GM08714 (cell line): ENCODE measurements at regions not wholly inside any gene's neighbourhood (a gene's known extent, or its start where the extent isn't known, plus 50 kb on each side); places are given as distances from the start of the nearest gene placed in this dataset.
"Not testable (repeated sequence)": the region's sequence is repeated elsewhere in the genome, so short reads cannot be mapped to it uniquely, and the experiment has no call there.

Experiments used
- H3K4me3 ChIP-seq: fragments of 200-500 bp; sonication (Bioruptor generic); 2 replicates; pipeline ENCODE4 v1.5.1; 2014; ENCODE audit warnings: mild to moderate bottlenecking, low read length, inconsistent platforms
- ZNF274 ChIP-seq: IDR thresholded peaks from 2 replicates; pipeline ENCODE4 v1.6.1; 2012; ENCODE audit warnings: mild to moderate bottlenecking, low read depth, low read length

GRCh38 chr12:128091951-128092382 lies 175.0 kb upstream of the TMEM132C start:
- no peak for TF ChIP-seq ZNF274

DNA sequence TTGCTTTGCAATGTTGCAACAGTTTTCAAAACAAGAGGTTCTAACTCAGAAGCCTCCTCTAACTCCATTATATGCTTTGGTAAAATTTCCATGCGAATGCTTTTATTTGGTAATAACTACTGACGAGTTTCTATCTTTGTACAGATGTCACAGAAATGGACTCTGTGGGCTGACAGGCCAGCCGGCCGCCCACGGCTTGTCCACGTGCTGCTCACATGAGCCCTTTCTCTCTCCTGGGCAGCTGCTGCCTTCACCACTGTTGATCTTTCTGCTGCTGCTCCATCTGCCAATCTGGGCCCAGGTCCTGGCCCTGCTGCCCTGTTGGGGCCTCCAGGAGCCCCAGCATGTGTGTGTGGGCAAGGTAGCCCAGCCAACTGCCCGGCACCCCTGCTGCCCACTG lies 168.2 kb upstream of the TMEM132C start:
- TF ChIP-seq ZNF274 = no peak
- no peak overlapping the region for H3K4me3 ChIP-seq

More at GRCh38 chr12:128091951-128092382, 175.0 kb upstream of the TMEM132C start:
- no peak overlapping the region for H3K4me3 ChIP-seq

DNA sequence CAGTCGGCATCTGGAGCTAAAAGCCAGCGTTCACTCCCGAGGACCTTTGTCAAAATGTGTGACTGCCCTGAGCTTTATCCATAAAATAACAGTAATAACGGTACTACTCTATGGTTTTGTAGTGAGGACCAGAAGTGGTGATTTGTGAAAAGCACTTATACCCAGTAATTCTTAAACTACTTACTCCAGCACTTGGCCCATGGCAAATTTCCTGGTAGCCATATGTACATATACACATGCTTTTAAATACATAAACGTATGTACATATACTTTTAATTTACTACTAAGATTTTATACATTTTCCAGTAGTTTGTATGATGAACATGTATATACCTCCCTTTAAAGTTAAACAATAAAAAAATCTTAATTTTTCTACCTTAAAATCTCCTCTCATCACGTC lies 163.8 kb upstream of the TMEM132C start:
- no peak for TF ChIP-seq ZNF274
- no peak overlapping the region for H3K4me3 ChIP-seq

DNA sequence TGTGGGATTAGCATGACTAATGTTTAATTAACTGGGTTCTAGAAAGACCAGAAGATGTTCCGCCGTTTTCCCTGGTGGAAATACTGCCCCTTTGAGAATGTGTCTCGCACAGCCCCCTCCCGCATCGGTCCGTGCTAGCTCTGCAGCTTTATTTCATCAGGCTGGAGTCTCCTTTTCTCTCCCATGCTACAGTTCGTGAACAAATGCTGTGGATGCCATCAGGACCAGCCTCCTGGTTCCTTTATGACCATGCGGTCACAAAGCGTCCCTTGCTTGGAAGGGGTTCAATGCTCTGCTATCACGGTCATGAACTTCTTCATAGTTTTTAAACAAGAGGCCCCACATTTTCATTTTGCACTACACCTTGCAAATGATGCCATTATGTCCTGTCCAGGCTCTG lies 157.7 kb upstream of the TMEM132C start:
- no peak for TF ChIP-seq ZNF274
- no peak overlapping the region for H3K4me3 ChIP-seq

GRCh38 chr12:128109636-128110035 lies 157.3 kb upstream of the TMEM132C start:
- TF ChIP-seq ZNF274 = no peak
- no peak overlapping the region for H3K4me3 ChIP-seq

DNA sequence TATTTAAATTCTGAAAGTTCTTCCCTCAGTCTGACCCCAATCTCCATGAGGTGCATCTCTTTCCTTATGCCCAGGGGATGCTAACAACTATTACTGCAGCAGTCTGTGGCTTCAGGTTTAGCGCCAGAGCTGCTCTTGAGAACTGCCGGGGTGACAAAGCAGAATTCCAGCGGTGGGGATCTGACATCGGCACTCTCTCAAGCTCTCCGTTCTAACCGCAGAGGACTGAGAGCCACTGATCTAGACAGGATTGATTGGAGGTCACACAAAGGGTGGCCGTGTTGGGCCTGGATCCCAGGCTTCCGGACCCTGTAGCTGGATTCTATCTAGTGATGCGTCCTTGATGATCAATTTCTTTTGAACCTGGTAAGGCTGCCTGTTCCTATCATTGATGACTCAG lies 155.6 kb upstream of the TMEM132C start:
- no peak overlapping the region for H3K4me3 ChIP-seq
- TF ChIP-seq ZNF274 = no peak

DNA sequence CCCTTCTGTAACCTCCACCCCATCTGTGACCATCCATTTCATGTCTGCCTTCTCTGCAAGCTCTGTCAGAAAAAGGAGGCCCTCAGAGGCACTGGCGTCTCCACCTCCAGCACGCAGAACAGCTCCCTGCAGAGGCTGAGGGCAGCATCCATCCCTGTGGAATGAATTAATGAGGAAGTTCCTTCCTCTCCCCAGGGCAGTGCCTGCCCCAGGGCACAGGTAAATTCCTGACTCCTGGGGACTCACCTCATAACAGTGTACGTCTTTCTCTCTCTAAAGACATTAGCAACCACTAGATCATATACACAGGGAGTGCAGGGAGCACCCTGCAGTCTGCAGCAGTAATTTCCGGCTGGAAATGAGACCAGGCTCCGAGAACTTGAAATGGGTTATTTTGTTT lies 155.0 kb upstream of the TMEM132C start:
- no peak for TF ChIP-seq ZNF274
- H3K4me3 ChIP-seq = no peak overlapping the region

- H3K4me3 ChIP-seq = not testable (repeated sequence)
These were observed 153.7 kb upstream of the TMEM132C start for GRCh38 chr12:128113250-128113649.

DNA sequence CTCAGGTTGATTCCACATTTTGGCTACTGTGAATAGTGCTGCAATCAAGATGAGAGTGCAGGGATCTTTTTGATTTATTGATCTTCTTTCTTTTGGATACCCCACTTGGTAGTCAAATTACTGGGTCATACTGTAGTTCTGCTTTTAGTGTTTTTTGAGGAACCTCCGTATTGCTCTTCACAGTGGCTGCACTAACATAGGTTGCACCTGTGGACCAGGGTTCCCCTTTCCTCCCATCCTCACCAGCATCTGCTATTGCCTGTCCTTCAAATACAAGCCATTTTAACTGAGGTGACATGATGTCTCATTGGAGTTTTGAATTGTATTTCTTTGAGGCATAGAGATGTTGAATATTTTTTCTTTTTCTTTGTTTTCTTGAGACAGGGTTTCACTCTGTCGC lies 152.5 kb upstream of the TMEM132C start:
- no peak overlapping the region for H3K4me3 ChIP-seq
- TF ChIP-seq ZNF274 = no peak

DNA sequence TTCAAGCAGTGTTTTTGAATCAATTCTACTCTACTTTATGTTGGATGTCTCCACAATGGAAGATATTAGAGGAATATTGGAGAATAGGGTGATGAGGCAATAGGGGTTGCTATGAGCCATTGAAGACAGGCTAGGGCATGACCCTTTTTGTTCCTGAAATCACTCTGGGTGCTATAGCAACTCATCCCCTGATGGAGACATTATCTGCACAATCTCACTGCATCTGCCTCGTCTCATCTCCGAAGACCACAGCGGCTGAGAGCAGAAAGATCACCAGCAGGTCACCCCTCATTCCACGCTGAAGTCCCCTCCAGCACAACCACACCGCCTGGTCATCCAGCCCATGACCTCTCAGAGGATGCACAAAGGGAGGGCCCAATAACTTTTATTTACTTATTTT lies 150.4 kb upstream of the TMEM132C start:
- no peak overlapping the region for H3K4me3 ChIP-seq
- no peak for TF ChIP-seq ZNF274

- TF ChIP-seq ZNF274 = no peak
- no peak overlapping the region for H3K4me3 ChIP-seq
These were observed 146.9 kb upstream of the TMEM132C start for GRCh38 chr12:128120035-128120434.

DNA sequence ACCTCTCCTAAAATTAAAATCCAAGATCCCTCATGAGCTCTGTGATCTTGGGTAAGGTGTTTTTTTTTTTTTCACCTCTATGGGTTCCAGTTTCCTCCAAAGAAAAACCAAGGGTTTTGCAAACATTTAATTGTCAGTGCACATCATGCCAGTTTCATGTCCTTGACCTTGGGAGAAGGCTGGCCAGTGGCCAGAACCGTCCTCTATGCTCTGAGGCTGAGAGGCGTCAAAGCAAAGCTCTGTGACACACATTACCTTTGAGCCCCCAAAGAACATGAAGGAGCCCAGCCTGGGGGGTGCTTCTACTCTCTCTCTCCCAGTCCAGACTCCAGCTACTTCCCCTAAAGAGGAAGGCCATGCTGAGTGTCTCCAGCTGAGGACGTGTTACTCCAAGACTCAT lies 145.5 kb upstream of the TMEM132C start:
- TF ChIP-seq ZNF274 = no peak
- H3K4me3 ChIP-seq = no peak overlapping the region

DNA sequence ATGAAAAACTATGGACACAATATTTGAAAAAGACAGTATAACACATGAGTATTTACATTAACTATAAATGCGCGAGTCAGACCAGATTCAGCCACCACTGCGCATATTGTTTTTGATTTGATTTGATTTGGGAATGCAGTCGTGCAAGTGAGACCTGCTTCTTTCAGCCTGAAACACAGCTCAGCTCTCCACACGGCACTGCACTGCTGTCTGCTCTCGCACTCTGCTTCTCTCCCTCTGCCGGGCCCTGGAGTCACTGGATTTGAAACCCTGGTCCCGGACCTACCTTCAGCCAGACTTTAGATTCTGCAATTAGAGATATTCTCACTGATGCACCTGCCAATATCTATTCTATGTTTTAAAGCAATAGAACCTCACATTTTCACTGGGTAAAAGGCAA lies 143.9 kb upstream of the TMEM132C start:
- TF ChIP-seq ZNF274 = no peak
- H3K4me3 ChIP-seq = no peak overlapping the region

- H3K4me3 ChIP-seq = no peak overlapping the region
- no peak for TF ChIP-seq ZNF274
These were observed 135.0 kb upstream of the TMEM132C start for GRCh38 chr12:128131955-128132354.

DNA sequence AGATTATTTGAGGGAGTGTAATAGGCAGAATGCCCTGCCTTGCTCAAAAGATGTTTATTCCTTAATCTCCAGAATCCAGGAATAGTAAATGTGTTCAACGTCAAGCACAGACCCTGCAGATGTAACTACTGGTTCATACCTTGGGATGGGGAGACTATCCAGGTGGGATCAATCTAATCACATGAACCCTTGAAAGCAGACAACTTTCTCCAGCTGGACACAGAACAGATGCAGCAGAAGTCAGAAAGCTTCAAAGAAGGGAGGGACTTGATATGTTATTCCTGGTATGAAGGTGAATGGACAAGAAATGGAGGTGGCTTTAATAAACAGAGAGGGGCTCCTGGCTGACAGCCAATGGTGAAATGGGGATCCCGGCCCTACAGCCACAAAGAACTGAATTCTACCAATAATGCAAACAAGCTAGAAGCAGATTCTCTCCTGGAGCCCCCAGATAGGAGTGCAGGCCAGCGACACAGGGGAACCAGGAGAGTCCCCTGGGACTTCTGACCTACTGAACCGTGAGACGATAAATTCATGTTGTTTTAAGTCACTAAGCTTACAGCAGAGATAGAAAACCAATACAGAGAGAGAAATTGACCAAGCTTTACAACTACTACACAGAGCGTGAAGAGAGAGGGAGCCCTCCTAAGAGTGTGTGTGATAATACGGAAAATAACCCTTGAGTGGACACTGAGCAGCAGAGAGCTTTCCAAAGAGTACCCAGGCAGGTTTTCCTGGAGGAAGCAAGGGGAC lies 133.5 kb upstream of the TMEM132C start:
- H3K4me3 ChIP-seq = no peak overlapping the region
- TF ChIP-seq ZNF274 = no peak

DNA sequence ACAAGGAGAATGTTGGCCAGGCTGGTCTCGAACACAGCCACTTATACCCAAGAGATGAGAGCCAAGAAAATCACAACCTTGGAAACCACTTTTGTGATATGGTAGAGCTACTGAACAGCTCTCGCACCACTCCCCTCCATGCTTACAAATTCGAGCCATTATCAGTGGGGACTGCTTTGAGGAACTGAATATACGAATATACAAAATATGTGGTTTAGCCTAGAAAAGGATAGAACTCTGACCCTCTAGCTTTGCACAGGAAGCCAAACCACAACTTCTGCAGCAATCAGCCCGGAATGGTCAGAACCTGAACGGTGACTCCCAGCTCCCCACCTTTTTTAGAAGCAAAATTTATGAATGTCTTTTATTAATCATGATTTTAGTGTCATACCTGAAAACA lies 129.8 kb upstream of the TMEM132C start:
- H3K4me3 ChIP-seq = no peak overlapping the region
- no peak for TF ChIP-seq ZNF274
